Trophoblast cell (in vitro differentiated cells and primary cell): ENCODE measurements at regions not wholly inside any gene's neighbourhood (a gene's known extent, or its start where the extent isn't known, plus 50 kb on each side); places are given as distances from the start of the nearest gene placed in this dataset.

Source experiments
- DNase-seq, 2 donors: peaks; one replicate each; pipeline ENCODE4 v3.0.0-alpha.2; 2016
- H2AFZ ChIP-seq: 2 replicates; pipeline ENCODE4 v1.6.1; 2013; ENCODE audit warnings: low read length, moderate library complexity, mild to moderate bottlenecking; ENCODE audit not compliant: insufficient read depth, poor library complexity
- H2AK5ac ChIP-seq: 2 replicates; pipeline ENCODE4 v1.6.1; 2013; ENCODE audit warnings: mild to moderate bottlenecking, low read length
- H2BK120ac ChIP-seq: 2 replicates; pipeline ENCODE4 v1.6.1; 2013; ENCODE audit warnings: low read length, mild to moderate bottlenecking, moderate library complexity; ENCODE audit not compliant: insufficient read depth, poor library complexity
- H2BK12ac ChIP-seq: 2 replicates; pipeline ENCODE4 v1.6.1; 2013; ENCODE audit warnings: mild to moderate bottlenecking, low read length, moderate library complexity
- H2BK5ac ChIP-seq: 2 replicates; pipeline ENCODE4 v1.6.1; 2013; ENCODE audit warnings: low read length, low read depth, moderate library complexity, mild to moderate bottlenecking; ENCODE audit not compliant: poor library complexity
- H3K14ac ChIP-seq: 2 replicates; pipeline ENCODE4 v1.6.1; 2013; ENCODE audit warnings: mild to moderate bottlenecking, low read length
- H3K18ac ChIP-seq: 2 replicates; pipeline ENCODE4 v1.6.1; 2013; ENCODE audit warnings: mild to moderate bottlenecking, low read length
- H3K23ac ChIP-seq: 2 replicates; pipeline ENCODE4 v1.6.1; 2013; ENCODE audit warnings: low read length
- H3K27ac ChIP-seq: 2 replicates; pipeline ENCODE4 v1.5.1; 2013; ENCODE audit warnings: low read depth, mild to moderate bottlenecking, inconsistent platforms, low read length, moderate library complexity
- H3K27me3 ChIP-seq: 2 replicates; pipeline ENCODE4 v1.6.1; 2013; ENCODE audit warnings: inconsistent platforms, mild to moderate bottlenecking, low read length, moderate library complexity; ENCODE audit not compliant: insufficient read depth
- H3K36me3 ChIP-seq, 2 experiments: 1 replicate in 1 of 2; 2 replicates in 1 of 2; pipeline ENCODE4 v1.6.1; 2013; ENCODE audit warnings: low read length in 2 of 2, mild to moderate bottlenecking in 2 of 2, moderate library complexity in 1 of 2; ENCODE audit not compliant: insufficient read depth in 2 of 2, control insufficient read depth in 1 of 2
- H3K4ac ChIP-seq: 2 replicates; pipeline ENCODE4 v1.6.1; 2013; ENCODE audit warnings: low read depth, mild to moderate bottlenecking, low read length, moderate library complexity
- H3K4me1 ChIP-seq, 2 experiments: 1 replicate in 1 of 2; 2 replicates in 1 of 2; pipeline ENCODE4 v1.6.1; 2013; ENCODE audit warnings: low read length in 2 of 2, mild to moderate bottlenecking in 2 of 2, moderate library complexity in 1 of 2; ENCODE audit not compliant: insufficient read depth in 2 of 2, control insufficient read depth in 1 of 2
- H3K4me2 ChIP-seq: 2 replicates; pipeline ENCODE4 v1.6.1; 2013; ENCODE audit warnings: inconsistent platforms, mild to moderate bottlenecking, low read length, moderate library complexity
- H3K4me3 ChIP-seq: 2 replicates; pipeline ENCODE4 v1.5.1; 2013; ENCODE audit warnings: mild to moderate bottlenecking, low read depth, low read length, inconsistent platforms
- H3K79me1 ChIP-seq: one replicate; pipeline ENCODE4 v1.6.1; 2013; ENCODE audit warnings: low read length
- H3K79me2 ChIP-seq: 2 replicates; pipeline ENCODE4 v1.6.1; 2013; ENCODE audit warnings: low read length, mild to moderate bottlenecking; ENCODE audit not compliant: control insufficient read depth, insufficient read depth, poor library complexity
- H3K9ac ChIP-seq: 2 replicates; pipeline ENCODE4 v1.6.1; 2013; ENCODE audit warnings: mild to moderate bottlenecking, low read length
- H3K9me3 ChIP-seq: 2 replicates; pipeline ENCODE4 v1.6.1; 2013; ENCODE audit warnings: low read depth, mild to moderate bottlenecking, control low read depth, inconsistent platforms, low read length; ENCODE audit not compliant: insufficient read depth
- H4K12ac ChIP-seq: 2 replicates; pipeline ENCODE4 v1.6.1; 2013; ENCODE audit warnings: low read depth, mild to moderate bottlenecking, low read length, moderate library complexity
- H4K8ac ChIP-seq: 2 replicates; pipeline ENCODE4 v1.6.1; 2013; ENCODE audit warnings: low read depth, mild to moderate bottlenecking, low read length, moderate library complexity
- H4K91ac ChIP-seq: one replicate; pipeline ENCODE4 v1.6.1; 2013; ENCODE audit warnings: low read depth, mild to moderate bottlenecking, low read length, moderate library complexity
- WGBS: extraction: QIAGEN DNeasy Blood & Tissue Kit; methylation state at CpG from one replicate; pipeline ENCODE4 v1.1.7; 2013; ENCODE audit warnings: missing lambda C conversion rate; ENCODE audit not compliant: insufficient read length, insufficient coverage; ENCODE audit errors: extremely low coverage; 5-methylcytosine and 5-hydroxymethylcytosine counted together

- no peak overlapping the region for H3K23ac ChIP-seq
- no peak overlapping the region for H2BK5ac ChIP-seq
- H2AFZ ChIP-seq: no peak overlapping the region
- H3K36me3 ChIP-seq: no peaks in the 10 kb centered on the region
- H3K4me2 ChIP-seq: peak overlapping the region; percentile 25
- peaks cover 9% of the 10 kb centered on the region for H3K79me1 ChIP-seq
- H3K79me2 ChIP-seq: no peaks in the 10 kb centered on the region
- H2BK120ac ChIP-seq: peak overlapping the region; percentile 20
- no peak overlapping the region for H4K12ac ChIP-seq
- H3K4me3 ChIP-seq: no peak overlapping the region
- H3K4ac ChIP-seq: no peak overlapping the region
- H4K91ac ChIP-seq: peak overlapping the region; percentile 8
- H3K27ac ChIP-seq: peak overlapping the region; percentile 67
- H2BK12ac ChIP-seq: peak overlapping the region; percentile 83
- no peak overlapping the region for H3K18ac ChIP-seq
- peaks cover 1% of the 10 kb centered on the region for H3K9me3 ChIP-seq
- no CpG with 5 or more reads among the region's 6 CpGs for WGBS
- H3K4me1 ChIP-seq: peaks cover 11 to 19% of the 10 kb centered on the region in 2 experiments
- H4K8ac ChIP-seq: peak overlapping the region; percentile 15
- DNase-seq: peak in 1 of 2 donors; percentile 58
- no peak overlapping the region for H3K9ac ChIP-seq
- H2AK5ac ChIP-seq: peak overlapping the region; percentile 81
- H3K14ac ChIP-seq: peak overlapping the region; percentile 1
- H3K27me3 ChIP-seq: no peaks in the 10 kb centered on the region
These were observed 188.3 kb downstream of the NRIP1 start for GRCh38 chr21:14876524-14876840.

GRCh38 chr21:14875704-14876523 lies 188.9 kb downstream of the NRIP1 start:
- Histone ChIP-seq H3K23ac (no peak overlapping the region), H2BK120ac (peak overlapping the region; percentile 20)

GRCh38 chr21:14875186-14875585 lies 189.6 kb downstream of the NRIP1 start:
- H3K23ac ChIP-seq: no peak overlapping the region
- H3K79me2 ChIP-seq: no peaks in the 10 kb centered on the region
- no peak overlapping the region for H3K9ac ChIP-seq
- no CpG with 5 or more reads among the region's 1 CpG for WGBS
- H3K36me3 ChIP-seq: no peaks in the 10 kb centered on the region
- peaks cover 9% of the 10 kb centered on the region for H3K79me1 ChIP-seq
- H4K8ac ChIP-seq: no peak overlapping the region
- H3K14ac ChIP-seq: no peak overlapping the region
- H3K4me2 ChIP-seq: no peak overlapping the region
- H3K4me1 ChIP-seq: peaks cover 11 to 20% of the 10 kb centered on the region in 2 experiments
- no peak overlapping the region for H3K27ac ChIP-seq
- H3K9me3 ChIP-seq: peaks cover 1% of the 10 kb centered on the region
- peak overlapping the region; percentile 87 for H2BK120ac ChIP-seq
- no peaks in the 10 kb centered on the region for H3K27me3 ChIP-seq
- no peak for DNase-seq
- H4K91ac ChIP-seq: peak overlapping the region; percentile 11
- no peak overlapping the region for H3K4ac ChIP-seq
- peak overlapping the region; percentile 41 for H3K18ac ChIP-seq
- H2BK5ac ChIP-seq: no peak overlapping the region
- H4K12ac ChIP-seq: no peak overlapping the region
- no peak overlapping the region for H3K4me3 ChIP-seq
- no peak overlapping the region for H2AFZ ChIP-seq
- H2BK12ac ChIP-seq: no peak overlapping the region
- H2AK5ac ChIP-seq: no peak overlapping the region

More at GRCh38 chr21:14875704-14876523, 188.9 kb downstream of the NRIP1 start:
- Histone ChIP-seq H2AK5ac (no peak overlapping the region), H4K8ac (no peak overlapping the region), H3K79me1 (peaks cover 9% of the 10 kb centered on the region), H3K14ac (peak overlapping the region; percentile 1), H2BK12ac (no peak overlapping the region), H3K27ac (peak overlapping the region; percentile 67), H3K4ac (no peak overlapping the region), H3K9me3 (peaks cover 1% of the 10 kb centered on the region), H3K4me1 (peaks cover 11 to 19% of the 10 kb centered on the region in 2 experiments), H3K9ac (peak overlapping the region; percentile 19), H3K36me3 (no peaks in the 10 kb centered on the region), H3K27me3 (no peaks in the 10 kb centered on the region), H3K4me2 (peak overlapping the region; percentile 25), H4K12ac (no peak overlapping the region), H4K91ac (peak overlapping the region; percentile 8), H2BK5ac (no peak overlapping the region), H3K18ac (no peak overlapping the region), H2AFZ (no peak overlapping the region), H3K4me3 (no peak overlapping the region), H3K79me2 (no peaks in the 10 kb centered on the region)
- no CpG with 5 or more reads among the region's 8 CpGs for whole genome bisulfite sequencing
- peak; percentile 53 to 86 for DNase-seq

DNA sequence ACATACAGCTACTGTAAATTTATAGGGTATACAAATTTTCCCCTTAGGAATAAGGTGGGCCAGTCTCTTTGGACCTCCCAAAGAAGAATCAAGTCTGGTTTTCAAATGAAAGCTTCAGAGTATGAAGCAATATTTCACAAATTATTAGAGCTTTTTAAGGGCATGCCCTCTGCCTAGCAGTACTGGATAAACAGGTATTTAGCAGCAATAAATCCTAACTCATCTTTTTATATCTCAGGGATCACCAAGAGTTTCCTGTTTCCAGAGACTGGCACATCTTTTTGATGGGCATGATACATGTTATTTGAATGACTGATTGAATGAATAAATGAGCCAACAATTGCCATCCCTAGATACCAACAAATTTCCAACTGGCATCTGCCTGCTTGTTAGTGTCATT lies 190.4 kb downstream of the NRIP1 start:
- no peak overlapping the region for H2AFZ ChIP-seq
- H3K4ac ChIP-seq: no peak overlapping the region
- H3K79me2 ChIP-seq: no peaks in the 10 kb centered on the region
- no peak overlapping the region for H3K4me3 ChIP-seq
- no peak overlapping the region for H4K12ac ChIP-seq
- H3K23ac ChIP-seq: no peak overlapping the region
- H3K27me3 ChIP-seq: no peaks in the 10 kb centered on the region
- no peak overlapping the region for H2AK5ac ChIP-seq
- H2BK12ac ChIP-seq: no peak overlapping the region
- no peak overlapping the region for H3K18ac ChIP-seq
- H3K36me3 ChIP-seq: no peaks in the 10 kb centered on the region
- peaks cover 1% of the 10 kb centered on the region for H3K9me3 ChIP-seq
- H3K79me1 ChIP-seq: peaks cover 9% of the 10 kb centered on the region
- no peak overlapping the region for H3K14ac ChIP-seq
- no peak overlapping the region for H3K9ac ChIP-seq
- no peak overlapping the region for H4K91ac ChIP-seq
- H2BK120ac ChIP-seq: no peak overlapping the region
- no peak for DNase-seq
- no peak overlapping the region for H3K27ac ChIP-seq
- H3K4me2 ChIP-seq: no peak overlapping the region
- H2BK5ac ChIP-seq: no peak overlapping the region
- no peak overlapping the region for H4K8ac ChIP-seq
- peaks cover 11 to 20% of the 10 kb centered on the region in 2 experiments for H3K4me1 ChIP-seq
